BE2C (cell line): ENCODE measurements at regions not wholly inside any gene's neighbourhood (a gene's known extent, or its start where the extent isn't known, plus 50 kb on each side); places are given as distances from the start of the nearest gene placed in this dataset.

Experiments
- DNase-seq: peaks from one replicate; pipeline ENCODE4 v3.0.0-alpha.2; 2020
- H3K27me3 ChIP-seq: fragments of 250-450 bp; sonication (Bioruptor Pico); 2 replicates; pipeline ENCODE4 v1.5.1; 2020; ENCODE audit warnings: mild to moderate bottlenecking
- H3K36me3 ChIP-seq: fragments of 250-450 bp; sonication (Bioruptor Pico); 2 replicates; pipeline ENCODE4 v1.5.1; 2020; ENCODE audit warnings: mild to moderate bottlenecking
- H3K4me1 ChIP-seq: fragments of 250-450 bp; sonication (Bioruptor Pico); 2 replicates; pipeline ENCODE4 v1.5.1; 2020
- H3K4me3 ChIP-seq: 2 replicates; pipeline ENCODE4 v1.5.1; 2011; ENCODE audit warnings: low read depth, low read length
- H3K9me3 ChIP-seq: fragments of 250-450 bp; sonication (Bioruptor Pico); 2 replicates; pipeline ENCODE4 v1.5.1; 2020
- TF ChIP-seq, protein P1 (sequence below): IDR thresholded peaks from 2 replicates; pipeline ENCODE4 v1.5.1; 2012; ENCODE audit warnings: mild to moderate bottlenecking, low read depth, low read length

DNA sequence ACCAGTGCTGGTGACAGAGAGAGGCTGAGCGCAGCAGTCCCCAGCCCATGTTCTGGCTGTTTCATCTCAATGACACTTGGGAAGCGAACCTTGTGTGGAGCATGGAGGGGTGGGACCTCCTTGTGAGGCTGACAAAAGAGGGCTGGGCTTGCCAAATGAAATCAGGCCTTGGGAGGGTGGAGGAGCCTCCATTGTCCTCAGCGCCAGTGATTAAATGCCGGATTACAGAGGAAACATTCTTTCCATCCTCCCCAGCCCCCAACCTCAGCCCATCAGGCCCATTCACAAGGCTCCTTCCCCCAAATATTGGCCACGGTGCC is 63.3 kb upstream of the PAXBP1 start:
- H3K36me3 ChIP-seq: no peaks in the 10 kb centered on the region
- DNase-seq: no peak
- no peaks in the 10 kb centered on the region for H3K9me3 ChIP-seq
- peaks cover 21% of the 10 kb centered on the region for H3K27me3 ChIP-seq
- H3K4me1 ChIP-seq: no peaks in the 10 kb centered on the region
- H3K4me3 ChIP-seq: no peak overlapping the region
- TF ChIP-seq, protein P1, sequence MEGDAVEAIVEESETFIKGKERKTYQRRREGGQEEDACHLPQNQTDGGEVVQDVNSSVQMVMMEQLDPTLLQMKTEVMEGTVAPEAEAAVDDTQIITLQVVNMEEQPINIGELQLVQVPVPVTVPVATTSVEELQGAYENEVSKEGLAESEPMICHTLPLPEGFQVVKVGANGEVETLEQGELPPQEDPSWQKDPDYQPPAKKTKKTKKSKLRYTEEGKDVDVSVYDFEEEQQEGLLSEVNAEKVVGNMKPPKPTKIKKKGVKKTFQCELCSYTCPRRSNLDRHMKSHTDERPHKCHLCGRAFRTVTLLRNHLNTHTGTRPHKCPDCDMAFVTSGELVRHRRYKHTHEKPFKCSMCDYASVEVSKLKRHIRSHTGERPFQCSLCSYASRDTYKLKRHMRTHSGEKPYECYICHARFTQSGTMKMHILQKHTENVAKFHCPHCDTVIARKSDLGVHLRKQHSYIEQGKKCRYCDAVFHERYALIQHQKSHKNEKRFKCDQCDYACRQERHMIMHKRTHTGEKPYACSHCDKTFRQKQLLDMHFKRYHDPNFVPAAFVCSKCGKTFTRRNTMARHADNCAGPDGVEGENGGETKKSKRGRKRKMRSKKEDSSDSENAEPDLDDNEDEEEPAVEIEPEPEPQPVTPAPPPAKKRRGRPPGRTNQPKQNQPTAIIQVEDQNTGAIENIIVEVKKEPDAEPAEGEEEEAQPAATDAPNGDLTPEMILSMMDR: no peak

DNA sequence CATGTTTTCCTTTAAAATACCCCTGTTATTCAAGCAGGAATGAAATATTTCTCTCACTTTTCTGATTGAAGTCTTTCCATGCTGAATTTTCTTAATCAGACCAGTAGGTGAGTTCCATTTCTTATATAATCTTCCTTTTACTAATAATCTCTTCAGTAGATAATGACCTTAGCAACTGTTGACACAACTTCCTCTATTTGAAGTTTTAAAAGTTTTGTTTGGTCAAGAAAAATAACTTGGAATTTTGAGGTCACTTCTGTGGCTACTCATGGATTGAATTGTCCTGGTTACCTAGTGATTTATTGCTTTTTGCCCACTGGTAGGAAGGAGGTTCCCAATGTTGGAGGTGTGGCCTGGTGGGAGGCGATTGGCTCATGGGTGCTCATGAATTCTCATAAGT is 70.6 kb upstream of the PAXBP1 start:
- no peaks in the 10 kb centered on the region for H3K9me3 ChIP-seq
- H3K4me3 ChIP-seq: no peak overlapping the region
- H3K4me1 ChIP-seq: no peaks in the 10 kb centered on the region
- no peak for DNase-seq
- TF ChIP-seq, protein P1: no peak
- H3K27me3 ChIP-seq: peaks cover 30% of the 10 kb centered on the region
- no peaks in the 10 kb centered on the region for H3K36me3 ChIP-seq

DNA sequence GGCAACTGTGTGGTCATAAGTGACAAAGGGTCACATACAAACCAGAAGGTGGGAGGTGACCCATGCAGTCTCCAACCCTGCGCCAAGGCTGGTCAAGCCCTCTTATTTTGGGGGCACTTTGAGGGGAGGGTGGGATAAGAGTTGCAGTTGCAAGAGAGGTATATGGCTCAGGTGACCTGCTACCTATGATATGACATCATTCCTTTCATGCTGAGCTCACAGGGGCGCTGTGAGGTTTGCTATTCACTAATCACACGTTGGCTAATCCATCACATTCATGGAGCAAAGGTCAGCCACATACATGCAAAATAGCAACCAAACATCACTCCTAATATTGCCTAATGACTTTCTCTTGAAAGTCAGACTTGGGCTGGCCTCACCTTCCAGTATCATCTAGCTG is 72.0 kb upstream of the PAXBP1 start:
- no peaks in the 10 kb centered on the region for H3K9me3 ChIP-seq
- no peaks in the 10 kb centered on the region for H3K4me1 ChIP-seq
- TF ChIP-seq, protein P1: no peak
- H3K27me3 ChIP-seq: peaks cover 42% of the 10 kb centered on the region
- no peak for DNase-seq
- no peaks in the 10 kb centered on the region for H3K36me3 ChIP-seq
- H3K4me3 ChIP-seq: no peak overlapping the region

DNA sequence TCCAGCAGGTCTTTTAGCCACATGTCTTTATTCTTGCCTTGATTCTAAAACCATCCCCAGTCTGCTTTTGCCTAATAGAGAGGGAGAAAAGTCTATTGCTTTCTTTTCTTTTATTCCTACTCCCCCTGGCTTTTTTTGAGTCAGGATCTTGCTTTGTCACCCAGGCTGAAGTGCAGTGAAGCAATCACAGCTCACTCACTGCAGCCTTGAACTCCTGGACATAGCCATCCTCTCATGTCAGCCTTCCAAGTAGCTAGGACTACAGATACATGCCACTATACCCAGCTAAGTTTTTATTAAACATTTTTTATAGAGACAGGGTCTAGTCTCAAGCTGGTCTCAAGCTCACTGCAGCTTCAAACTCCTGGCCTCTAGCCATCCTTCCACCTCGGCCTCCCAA is 72.5 kb upstream of the PAXBP1 start:
- Histone ChIP-seq H3K4me1 (no peaks in the 10 kb centered on the region), H3K36me3 (no peaks in the 10 kb centered on the region), H3K9me3 (no peaks in the 10 kb centered on the region), H3K27me3 (peaks cover 45% of the 10 kb centered on the region), H3K4me3 (no peak overlapping the region)
- DNase-seq: no peak
- TF ChIP-seq, protein P1: no peak

DNA sequence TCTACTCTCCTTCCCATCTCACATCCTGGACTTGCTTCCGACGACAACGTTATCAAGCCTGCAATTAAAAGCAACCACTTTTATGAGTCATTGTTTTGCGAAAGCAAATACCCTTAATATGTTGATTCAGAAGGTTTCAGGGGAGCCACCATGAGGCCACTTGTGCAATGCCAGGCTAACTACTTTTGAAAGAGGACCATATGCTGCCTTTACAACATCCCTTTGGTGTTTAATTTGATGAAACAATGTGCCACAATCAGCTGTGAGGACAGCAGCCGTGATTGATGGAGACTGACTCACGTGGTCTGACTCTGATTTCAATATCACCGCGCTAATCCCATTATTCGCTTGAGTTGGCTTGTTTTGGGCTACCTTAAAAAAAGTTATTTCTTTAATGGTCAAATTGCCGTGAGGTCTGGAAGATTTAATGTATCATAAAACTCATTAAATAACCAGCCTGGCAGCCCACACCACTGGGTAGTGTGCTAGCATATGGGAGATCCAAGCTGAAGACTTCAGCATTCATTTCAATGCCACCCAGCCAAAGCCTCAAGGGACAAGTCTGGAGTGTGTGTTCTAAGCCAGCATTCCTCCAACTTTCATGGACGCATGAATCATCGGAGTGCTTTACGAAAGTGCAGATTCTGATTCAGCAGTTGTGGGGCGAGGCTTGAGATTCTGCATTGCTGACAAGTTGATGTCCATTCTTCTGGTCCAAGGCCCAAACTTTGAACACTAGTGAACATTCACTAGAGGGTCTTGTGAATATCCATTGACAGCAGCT is 73.3 kb upstream of the PAXBP1 start:
- Histone ChIP-seq H3K36me3 (no peaks in the 10 kb centered on the region), H3K4me3 (no peak overlapping the region), H3K9me3 (no peaks in the 10 kb centered on the region), H3K4me1 (no peaks in the 10 kb centered on the region), H3K27me3 (peaks cover 52% of the 10 kb centered on the region)
- no peak for DNase-seq
- TF ChIP-seq, protein P1: 0 out of 2 replicates have a peak, but pooled peaks have one; percentile 5

DNA sequence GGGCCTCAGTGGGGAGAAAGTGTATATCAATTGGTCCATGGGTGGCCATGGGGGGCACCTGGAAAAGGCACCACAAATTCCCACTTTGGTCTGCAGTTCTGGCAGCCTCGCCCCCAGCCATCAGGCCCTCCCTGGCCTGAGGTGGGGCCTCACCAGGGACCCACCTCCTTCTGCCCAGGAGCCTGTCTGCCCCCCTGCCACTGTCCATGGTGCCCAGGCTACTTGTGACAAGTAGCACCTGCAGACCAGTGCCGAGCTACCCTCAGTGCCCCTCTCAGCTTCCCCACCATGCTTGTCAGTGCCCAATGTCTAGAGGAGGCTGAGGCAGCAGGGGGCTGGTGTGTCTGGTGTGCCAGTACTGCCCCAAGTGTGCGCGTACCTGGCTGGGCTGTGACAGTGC is 87.1 kb upstream of the PAXBP1 start:
- Histone ChIP-seq H3K4me3 (no peak overlapping the region), H3K9me3 (no peaks in the 10 kb centered on the region), H3K4me1 (no peaks in the 10 kb centered on the region), H3K36me3 (no peaks in the 10 kb centered on the region), H3K27me3 (peaks cover 33% of the 10 kb centered on the region)
- DNase-seq: no peak
- TF ChIP-seq, protein P1: no peak
